GM18909 (cell line): ENCODE measurements at regions not wholly inside any gene's neighbourhood (a gene's known extent, or its start where the extent isn't known, plus 50 kb on each side); places are given as distances from the start of the nearest gene placed in this dataset.

Experiments
- ATAC-seq: cut with Tn5 transposase; IDR thresholded peaks from one replicate; pipeline ENCODE4 v1.9.1; 2021; ENCODE audit warnings: mild to moderate bottlenecking; ENCODE audit not compliant: unreplicated experiment, poor library complexity

DNA sequence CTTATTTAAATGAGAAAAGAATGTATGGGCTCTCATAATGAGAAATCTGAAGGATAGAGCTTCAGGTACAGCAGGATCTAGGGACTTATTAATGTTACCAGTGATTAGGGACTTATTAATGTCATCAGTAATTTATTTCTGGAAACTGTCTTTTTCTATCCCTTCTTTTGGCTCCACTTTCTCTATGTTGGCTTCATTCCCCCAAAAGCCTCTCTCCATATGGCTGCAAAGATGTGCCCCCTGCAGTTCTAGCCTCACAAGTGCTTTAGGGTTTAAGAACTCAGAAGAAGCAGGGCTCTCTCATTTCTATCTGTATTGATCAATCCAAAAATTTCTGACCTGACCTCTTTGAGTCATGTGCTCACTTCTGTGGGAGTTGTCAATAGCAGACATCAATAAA is 480.9 kb downstream of the TXNL1 start:
- no peak for ATAC-seq

DNA sequence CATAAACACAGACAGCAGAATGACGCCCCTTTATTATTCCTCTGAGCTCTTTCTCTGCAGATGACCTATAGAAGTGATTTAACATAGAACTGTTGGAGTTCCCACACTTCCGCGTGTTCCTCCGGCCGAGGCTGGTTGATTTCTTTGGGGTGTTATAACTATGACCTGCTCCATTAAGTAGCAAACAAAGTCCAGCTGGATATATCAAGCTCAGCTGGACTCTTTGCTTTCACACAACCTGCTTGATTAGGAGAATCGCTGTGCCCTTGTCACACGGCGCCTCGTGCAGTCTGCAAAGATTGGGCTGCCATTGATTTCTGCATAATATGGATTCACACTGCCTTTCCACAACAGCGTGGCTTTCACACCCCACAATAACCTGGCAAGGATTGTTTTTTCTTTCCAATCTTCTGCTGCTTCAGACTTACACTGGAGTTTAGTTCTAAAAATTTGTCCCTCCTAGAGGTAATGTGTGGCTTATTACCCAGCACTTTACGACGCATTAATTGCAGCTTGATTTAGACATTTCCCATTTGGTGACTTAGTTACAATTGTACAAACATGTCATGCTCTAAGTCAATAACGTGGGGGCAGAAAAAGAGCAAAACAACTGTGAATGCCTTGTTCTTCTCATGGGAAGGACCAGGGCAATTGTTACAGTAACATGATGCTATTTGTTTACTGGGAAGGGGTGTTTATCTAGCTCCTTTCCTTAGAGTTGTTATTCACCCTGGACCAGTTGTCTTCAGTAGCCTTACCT is 485.7 kb downstream of the TXNL1 start:
- ATAC-seq, result no peak

DNA sequence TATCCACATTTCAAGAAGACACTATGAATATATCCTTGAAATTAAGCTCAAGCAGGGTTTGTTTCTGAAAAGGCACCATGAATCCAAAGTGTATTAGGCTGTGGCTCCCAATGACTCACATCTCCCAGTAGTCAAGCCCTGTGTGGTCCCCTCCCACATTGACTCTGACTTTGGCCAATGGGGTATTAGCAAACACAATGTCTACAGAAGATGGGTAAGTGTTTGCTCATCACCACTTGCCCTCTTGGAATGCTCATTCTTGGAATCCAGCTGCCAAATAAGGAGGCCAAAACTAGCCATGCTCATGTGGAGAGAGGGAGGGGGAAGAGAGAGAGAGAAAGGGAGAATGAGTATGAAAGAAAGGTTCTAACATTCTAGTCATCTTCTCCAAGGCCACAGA is 490.0 kb downstream of the TXNL1 start:
- no peak for ATAC-seq

DNA sequence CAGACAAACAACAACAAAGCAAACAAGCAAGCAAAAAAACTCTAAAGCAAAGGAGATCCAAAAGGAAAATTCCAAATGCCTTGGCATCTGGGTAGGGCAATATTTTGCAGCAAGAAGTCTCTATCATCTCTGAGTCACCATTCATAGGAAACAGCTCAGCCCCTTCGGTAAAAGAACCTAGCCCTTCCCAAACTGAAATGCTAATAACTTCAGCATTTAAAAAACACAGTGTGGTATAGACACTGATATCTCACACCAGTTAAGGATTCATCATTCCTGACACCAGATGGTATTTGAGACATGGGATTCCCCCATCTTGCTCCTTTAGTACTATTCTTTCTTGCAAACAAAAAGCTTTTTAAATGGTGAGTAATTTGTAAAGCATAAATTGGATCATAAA is 491.8 kb downstream of the TXNL1 start:
- ATAC-seq, result no peak

DNA sequence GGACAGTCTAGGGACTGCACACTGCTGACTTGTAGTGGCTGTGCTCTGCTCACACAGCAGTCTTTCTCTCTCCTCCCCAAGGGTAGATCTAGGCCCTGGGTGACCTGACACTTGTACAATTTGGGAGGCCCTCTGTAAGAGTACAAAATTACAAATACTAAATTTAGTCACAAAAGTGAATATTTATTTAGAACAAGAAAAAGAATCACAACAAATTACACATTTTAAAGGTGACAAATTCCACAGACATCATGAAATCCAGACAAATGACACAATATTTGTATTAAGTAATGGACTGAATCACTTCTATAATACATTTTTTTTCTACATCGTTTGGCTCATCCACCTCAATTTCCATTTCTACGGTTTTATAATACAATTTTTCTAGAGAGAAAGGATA is 496.4 kb downstream of the TXNL1 start:
- ATAC-seq, result no peak

DNA sequence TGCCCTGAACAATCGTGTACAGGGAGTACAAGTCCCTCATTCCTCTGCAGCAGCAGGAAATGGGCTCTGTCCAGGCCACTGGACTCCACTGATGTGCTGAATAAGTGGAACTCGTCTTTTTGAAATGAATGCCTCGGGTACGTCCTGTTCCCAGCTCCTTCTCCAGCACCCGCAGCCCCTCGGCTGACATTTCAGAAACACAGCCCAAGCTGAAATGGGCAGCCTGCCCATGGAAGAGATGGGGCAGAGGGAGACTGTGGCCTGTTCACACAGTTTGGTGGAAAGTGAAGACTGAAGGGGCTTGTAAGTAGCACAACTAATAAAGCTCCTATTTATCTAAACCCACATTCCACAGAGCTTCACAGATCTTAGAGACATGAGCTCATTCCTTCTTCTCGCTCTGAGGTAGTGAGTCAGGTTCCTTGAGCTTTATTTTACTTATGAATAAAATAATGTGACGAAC is 498.6 kb downstream of the TXNL1 start:
- ATAC-seq, result no peak

DNA sequence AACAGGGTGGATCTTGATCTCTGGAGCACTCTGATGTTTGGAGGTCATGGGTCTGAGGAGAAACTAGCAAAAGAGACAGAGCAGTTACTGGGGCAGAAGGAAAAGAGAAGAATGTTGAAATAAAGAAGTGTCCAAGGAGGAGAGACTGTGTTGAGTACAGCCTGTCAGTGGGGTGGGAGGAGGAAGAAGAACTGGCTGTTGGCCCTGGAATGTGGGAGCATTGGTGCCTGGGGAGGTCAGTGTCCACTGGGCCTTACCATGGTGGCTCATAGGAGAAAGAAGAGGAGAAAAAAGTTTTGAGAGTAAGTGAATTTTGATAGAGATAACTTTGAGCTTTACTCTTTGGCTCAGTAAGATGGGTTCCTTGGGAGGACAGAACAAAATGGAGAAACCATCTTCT is 499.0 kb downstream of the TXNL1 start:
- no peak for ATAC-seq

DNA sequence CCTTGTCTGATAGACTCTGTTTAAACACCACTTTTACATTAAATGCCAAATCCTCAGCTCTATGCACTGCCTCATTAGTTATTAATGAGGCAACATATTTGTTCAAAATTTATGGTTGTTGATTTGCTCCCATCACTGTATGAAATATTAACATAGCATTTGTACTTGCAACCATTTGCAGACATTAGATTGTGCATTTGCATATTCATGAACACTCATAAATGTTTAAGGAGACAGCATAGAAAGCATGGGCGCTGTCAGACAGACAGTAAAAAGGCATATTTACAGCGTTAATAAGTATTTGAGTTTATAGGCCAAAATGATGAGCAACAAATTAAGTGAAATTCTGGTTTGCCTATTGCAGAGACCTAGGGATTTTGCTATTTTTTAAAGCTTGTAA is 502.3 kb downstream of the TXNL1 start:
- no peak for ATAC-seq

DNA sequence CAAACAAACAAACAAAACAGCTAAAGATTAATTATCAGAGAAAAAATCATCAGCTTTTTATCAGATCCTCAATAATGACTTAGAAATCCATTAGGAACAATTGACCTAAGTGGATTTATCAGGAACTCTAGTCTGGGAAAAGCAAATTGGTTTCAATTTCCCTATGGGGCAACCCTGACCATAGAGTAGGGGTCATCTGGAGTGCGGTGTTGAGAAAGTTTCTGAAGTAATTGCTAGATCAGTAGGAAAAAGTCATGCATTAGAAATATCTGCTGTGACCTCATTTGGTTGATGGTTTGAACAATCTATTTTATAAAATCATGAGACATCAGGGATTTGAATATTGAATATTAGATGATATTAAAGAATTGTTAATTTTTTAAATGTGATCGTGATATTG is 507.9 kb downstream of the TXNL1 start:
- ATAC-seq, result no peak

DNA sequence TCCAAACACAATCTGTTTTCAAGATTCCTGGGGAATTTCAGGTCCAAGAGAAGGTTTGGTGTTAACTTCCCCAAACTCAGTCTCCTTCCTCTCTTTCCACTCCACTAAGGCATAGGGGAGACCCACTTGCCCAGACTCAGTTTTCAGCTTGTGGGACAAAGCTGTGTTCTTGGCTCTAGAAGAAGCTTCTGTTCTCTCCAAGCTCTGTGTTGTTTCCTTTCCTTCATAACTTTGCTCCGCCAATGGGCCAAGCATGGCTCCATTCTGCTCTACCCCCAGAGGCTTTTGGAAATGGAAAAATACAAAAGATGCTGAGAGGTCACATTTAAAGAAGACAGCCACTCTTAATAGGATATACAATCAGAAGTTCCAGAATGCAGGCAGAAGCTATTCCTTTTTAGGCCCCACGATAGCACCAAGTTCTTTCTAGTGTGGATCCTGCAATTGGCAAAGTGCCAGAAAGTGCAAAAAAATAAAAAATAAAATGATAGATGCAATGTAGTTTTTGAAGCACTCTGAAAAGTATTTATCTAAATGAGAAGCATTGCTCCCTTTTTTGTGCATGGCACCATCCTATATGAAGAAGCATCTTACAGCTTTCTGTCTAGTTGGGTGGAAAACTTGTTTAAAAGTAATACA is 510.1 kb downstream of the TXNL1 start:
- ATAC-seq, result no peak

DNA sequence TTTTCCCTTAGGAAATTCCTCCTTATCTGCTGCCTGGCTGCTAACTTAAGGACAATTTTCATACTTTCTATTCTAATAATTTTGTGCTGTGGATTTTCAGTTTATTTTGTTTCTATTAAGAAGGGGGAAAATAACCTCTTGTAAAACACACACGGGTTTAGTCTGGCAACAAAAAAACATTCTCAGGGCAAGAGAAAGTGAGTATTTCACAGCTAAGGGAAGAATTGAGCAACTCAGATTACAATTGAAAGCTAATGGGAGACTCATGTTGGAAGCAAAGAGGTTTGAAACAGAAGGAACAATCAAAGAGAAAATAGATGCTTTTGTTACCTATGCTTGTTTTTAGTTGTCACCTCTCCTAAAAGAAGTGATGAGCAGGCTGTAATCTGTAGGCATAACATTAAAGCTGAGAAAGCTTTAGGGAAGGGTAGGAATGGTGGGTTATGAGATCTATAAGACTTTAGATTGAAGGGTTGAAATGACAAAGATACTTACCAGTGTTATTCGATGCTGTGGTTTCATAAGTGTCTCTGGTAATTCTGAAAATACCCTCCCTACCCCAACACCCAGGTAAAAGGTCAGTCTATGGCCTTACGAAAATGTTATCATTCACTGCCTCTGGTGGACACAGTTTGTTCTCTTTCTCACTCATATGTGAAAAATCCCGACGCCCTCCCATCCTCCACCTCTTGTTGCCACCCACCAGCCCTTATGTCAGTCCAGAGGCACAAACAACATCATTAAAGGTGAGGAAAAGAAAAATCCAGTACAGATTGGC is 510.9 kb downstream of the TXNL1 start:
- ATAC-seq, result no peak

DNA sequence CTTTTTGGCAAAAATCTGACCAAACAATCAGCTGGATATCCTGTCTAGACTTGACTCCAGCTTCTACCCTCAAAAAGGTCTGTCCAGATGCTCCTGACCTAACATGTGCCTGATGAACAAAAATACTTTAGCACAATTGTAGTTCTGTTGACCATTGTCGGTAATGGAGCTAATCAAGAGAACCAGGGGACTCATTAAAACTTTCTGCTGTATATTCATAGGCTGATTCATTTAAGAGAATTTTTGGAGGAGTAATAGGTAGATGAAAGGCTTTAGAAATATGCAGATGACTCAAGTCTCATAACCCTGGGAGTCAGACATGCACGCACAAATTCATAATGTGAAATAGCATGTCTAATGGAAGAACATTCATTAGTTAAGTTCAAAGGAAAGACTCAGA is 514.2 kb downstream of the TXNL1 start:
- ATAC-seq, result no peak

DNA sequence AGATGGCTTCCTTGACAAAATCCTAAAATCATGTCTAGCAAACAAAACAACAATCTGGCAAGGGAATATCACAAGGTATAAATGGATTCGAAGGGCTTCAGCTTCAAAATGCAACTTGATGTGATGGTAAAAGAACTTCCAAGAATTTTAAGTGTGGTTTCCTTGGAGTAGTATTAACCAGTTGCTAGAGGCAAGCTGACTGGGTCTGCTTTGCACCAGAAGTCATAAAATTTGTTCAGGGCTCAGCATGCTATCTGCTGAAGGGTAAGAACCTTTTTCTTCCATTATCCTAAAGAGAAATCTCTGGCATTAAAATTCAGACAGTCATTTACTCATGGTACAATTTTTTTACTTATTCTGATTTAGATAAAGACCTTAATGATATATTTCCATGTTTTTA is 516.7 kb downstream of the TXNL1 start:
- no peak for ATAC-seq

DNA sequence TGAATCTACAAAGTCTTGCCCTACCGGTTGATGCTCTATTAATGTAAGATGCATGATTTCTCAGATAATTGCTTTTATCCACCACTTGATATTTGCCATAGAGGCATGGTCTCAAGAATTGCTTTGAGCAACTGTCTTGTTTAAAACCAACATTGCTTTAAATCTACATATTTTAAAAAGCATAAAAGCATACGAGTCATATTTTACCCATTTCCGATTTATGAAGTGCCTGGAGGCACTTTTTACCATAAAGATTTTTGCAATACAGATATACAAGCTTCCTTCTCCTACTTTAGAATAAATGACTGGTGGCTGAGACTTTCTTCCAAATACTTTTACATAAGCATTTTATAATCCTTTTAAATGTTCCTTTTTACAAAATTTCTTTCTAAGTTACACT is 517.6 kb downstream of the TXNL1 start:
- ATAC-seq, result no peak

DNA sequence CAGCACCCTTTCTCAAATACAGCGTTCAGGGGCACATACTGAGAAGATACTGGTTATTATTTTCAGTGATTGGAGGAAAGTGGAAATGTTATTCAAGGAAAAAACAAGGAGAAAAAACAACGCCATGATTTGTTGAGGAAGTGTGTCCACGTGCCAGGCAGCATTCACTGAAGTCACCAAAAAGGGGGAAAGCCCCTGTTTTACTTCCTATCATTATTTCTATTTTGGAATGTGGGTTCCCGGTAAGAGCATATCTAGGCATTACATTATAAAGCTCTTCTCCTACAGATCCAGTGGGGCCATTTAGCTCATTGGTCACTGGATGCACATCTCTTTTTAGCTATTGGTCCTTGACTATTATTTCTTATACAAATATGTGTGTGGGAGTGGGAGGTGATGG is 518.7 kb downstream of the TXNL1 start:
- ATAC-seq, result no peak

DNA sequence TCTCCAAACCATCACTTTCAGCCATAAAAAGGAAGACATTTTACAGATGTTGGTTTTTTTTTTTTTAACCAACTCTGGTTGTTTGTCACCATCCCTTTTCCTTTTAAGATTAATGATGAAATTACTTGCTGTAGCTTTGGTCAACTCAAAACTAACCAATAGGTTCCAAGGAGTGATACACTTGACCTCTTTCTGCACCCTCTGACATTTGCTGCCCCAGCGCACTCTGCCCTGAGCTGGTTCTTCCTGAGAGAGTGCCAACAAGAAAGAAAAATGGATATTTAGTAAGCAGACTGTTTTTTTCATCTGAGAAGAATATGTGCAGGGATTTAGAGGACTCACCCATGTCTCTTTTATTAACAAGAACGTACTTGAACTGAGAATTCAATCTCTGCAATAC is 520.0 kb downstream of the TXNL1 start:
- ATAC-seq, result no peak

DNA sequence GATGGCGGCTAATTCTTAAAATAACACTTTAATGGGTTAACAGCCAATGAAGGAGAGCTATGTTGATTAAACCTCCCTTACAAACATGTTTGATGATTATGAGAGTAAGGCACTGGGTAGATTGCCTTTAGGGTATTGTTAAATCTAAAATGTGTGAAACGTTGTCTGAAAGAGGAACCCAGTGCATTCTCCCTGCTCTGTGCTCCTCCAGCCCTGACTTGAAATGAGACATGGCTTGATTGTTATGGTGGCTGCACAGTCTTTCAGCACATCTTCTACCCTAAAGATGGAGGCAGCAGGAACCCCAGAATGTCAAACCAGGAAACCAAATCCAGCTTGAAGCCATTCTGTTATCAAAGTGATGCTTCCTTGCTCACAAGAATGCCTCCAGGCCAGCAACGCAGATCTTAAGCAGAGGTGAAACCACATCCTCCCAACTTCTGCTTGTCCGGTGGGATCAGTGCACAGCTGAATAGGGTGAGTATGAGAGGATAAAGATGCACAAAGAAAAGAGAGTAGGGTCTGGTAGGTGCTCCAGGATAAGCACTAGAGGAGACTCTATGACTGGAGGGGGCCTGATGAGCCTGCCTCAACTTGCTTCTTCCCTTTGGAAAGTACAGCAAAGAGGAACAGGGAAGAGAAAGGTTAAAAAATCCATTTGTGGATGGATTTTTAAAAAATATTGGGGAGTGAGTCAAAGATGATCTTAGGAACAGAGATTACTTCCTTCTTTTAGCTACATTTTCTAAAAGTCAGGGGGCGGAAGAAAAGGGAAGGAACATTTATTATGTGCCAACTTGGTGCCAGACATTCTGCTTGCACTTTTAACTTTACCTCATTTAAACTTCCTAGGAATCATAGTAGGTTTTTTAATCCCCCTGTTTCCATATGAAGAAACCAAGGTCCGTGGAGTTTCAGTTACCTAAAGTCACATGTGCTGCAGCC is 523.0 kb downstream of the TXNL1 start:
- no peak for ATAC-seq

DNA sequence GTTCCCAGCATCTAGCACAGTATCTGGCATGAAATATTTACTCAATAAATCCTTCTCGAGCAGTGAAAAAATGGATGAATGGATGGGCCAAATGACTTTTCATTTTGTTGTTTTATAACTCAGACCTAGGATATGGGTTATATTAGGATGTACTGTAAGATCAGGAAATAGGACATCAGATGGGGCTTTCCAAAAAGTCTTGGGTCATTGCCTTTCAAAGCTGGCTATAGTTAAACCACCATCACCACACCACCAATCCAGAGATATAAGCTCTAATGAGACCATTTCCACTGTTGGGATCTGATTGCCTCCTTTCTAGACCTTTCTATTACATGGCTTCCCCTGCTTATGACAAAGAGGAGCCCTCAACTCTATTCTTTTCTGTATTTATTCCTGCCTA is 525.0 kb upstream of the TCF4 start:
- ATAC-seq, result no peak

DNA sequence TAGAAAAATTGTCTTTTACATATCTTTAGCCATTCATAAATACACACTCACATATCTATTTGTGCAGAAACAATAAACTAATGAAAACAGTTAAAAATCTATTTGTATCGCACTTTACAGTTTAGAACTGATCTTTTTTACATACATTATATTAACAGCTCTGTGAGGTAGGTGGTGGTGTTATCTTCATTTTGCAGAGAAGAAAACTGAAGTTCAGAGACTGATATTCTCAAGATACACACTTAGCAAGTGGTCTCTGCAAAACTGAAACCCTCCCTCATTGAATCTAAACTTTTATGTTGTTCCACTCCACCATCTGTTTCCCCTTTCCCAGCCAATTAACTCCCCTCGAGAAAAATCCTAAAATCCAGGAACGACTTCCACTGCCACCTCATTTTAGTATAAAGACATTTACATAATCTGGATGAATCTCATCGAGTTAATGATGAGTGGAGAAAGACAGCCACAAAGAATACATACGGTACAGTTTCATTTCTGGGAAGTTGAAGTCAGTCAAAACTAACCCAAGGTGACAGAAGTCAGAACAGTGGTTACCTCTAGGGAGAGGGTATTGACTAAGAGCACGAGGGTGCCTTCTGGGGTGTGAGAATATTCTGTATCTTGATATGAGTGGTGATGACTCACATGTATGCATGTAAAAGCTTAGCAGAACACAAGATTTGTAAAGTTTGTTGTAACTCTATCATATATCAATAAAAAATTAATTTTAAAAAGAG is 524.2 kb upstream of the TCF4 start:
- peak; percentile 98 for ATAC-seq

DNA sequence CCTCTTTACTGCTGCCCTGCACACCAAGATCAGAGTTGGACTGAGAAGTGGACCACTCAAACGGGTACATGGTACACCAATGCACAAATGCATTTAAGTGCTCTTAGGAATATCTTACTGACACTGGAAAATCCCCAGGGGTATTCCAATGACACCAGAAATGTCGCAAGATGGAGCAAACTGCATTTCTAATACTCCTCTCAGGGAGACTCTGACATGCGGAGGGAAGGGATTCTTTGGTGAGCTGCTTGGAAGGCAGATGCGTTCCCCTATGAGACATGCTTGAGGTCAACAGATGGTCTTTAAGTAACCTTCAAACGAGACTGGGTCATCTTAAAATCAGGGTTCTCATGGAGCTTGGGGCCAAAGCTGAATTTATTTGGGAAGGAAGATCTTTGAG is 521.8 kb upstream of the TCF4 start:
- ATAC-seq, result no peak
